Stimulated activated CD4-positive, alpha-beta T cell treated with anti-CD3 and anti-CD28 coated beads, Interleukin-4, amount 100 ng/mL, for 1 hour (primary cell): ENCODE measurements at regions not wholly inside any gene's neighbourhood (a gene's known extent, or its start where the extent isn't known, plus 50 kb on each side); places are given as distances from the start of the nearest gene placed in this dataset.

Source experiments
- DNase-seq: peaks from one replicate; pipeline ENCODE4 v3.0.0-alpha.2; 2020

DNA sequence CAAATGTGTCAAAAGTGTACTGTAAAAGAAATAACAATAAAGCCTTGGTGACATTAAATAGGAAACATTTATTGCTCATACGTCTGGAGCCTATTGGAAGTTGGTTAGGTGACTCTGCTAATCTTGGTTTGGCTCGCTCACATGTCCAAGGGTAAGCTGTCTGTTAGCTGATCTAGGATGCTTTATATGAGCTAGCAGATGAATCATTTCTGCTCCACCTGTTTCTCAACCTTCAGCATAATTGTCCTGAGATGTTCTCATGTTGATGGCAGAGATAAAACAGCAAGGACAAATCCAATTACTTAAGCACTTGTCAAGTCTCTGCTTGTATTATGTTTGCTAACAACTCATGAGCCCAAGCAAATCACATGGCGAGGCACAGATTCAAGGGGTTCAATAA, 56.0 kb upstream of the CD53 start:
- no peak for DNase-seq

DNA sequence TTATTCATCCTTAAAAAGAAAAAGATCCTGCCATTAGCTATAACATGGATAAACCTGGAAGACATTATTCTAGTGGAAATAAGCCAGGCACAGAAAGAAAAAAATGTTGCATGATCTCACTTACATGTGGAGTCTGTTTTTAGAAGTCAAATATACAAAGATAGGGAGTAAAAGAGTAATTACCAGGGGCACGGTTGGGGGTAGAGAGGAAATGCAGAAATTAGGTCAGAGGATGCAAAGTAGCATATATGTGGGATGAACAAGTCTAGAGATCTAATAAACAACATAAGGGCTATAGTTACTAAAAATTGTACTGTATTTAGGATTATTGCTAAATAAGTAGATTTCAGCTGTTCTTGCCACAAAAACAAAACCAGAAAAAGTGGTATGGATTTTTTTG, 61.4 kb upstream of the CD53 start:
- DNase-seq, result no peak

- DNase-seq, result no peak
Measured at GRCh38 chr1:110800079-110800478, 72.9 kb upstream of the CD53 start.

GRCh38 chr1:110798691-110799256, 74.2 kb upstream of the CD53 start:
- DNase-seq, result no peak

DNA sequence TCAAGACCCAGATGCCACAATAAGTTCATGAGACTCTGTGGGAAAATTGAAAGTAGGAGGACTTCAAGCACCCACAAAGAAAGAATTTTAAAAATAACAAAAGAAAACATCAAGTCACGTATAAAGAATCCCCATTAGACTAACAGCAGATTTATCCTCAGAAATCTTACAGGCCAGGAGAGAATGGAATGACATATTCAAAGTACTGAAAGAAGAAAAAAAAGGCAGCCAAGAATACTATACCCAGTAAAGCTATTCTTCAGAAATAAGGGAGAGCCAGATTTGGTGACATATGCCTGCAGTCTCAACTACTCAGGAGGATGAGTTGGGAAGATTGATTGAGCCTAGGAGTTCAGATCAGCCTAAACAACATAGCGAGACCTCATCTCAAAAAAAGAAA, 84.3 kb upstream of the CD53 start:
- DNase-seq, result no peak

DNA sequence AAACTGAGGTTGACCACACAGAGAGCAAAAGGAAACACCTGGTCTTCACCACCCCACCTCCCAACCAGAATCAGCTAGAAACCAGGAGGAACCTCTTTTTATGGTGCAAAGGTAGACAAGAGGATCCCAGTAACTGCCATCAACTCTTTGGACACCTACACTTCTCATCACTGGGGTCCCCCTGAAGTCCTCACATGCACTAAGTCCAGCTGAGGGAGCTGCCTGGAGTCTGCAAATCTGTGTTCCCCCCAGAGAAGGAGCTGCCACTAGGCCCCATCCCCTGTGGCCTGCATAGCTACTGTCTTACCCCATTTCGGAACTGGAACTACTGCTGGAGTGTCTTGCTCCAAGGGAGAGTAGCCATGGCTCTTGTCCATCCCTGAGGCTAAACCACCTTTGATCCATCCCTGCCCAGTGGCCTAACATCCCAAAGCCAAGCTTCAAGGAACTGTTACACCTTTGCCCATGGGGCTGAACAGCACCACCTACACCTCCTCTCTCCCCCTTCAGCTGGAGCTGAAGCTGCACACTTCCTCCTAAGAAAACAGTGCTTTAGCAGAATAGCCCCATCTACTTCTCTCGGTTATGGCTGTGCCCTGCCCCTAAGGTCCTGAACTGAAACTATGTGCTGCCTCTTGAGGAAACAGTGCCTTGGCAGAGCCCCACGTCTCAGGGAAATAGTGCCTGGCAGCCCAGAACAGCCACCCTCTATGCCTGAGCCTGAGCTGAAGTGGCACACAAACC, 85.4 kb upstream of the CD53 start:
- no peak for DNase-seq

DNA sequence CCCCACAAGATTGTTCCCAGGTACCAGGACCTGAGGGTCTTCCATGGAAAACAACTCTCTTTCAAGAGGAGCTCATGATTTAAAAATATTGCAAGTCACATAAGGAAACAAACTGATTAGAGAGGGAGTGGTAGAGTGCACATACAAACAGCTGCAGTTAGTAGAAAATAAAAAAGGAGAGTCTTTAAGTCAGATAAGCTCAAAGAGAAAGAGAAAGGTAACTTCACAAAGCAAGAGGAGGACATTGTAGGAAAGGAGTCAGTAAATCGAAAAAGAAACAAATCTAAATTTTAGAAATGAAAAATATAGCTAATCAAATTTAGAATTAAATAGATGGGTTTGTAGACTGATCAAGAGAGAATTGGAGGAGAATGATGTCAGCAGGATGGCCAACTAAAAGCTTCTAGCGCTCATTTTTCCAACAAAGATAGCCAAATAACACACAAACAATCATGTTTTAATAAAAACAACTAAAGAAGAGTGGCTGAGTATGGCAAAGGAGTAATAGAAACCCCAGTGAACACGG, 86.1 kb upstream of the CD53 start:
- DNase-seq, result no peak

DNA sequence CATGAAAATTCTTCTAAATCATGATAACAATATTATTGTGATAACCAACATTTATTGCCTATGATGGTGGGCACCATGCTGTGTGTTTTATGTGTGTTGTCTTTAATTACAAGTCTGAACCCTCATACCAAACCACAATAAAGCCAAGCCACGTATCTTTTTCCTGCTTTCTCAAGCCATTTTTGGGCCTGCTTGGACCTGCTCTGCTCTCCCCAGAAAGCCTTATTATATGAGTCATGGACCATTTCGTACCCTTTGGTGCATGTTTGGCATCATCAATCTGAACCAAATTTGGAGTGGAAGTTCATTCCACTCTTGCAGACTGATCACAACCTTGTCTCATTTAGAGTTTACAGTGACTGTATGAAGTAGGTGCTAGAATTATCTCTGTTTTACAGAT, 87.3 kb upstream of the CD53 start:
- DNase-seq, result no peak

- DNase-seq, result no peak
Measured at GRCh38 chr1:110785055-110785454, 87.9 kb upstream of the CD53 start.

DNA sequence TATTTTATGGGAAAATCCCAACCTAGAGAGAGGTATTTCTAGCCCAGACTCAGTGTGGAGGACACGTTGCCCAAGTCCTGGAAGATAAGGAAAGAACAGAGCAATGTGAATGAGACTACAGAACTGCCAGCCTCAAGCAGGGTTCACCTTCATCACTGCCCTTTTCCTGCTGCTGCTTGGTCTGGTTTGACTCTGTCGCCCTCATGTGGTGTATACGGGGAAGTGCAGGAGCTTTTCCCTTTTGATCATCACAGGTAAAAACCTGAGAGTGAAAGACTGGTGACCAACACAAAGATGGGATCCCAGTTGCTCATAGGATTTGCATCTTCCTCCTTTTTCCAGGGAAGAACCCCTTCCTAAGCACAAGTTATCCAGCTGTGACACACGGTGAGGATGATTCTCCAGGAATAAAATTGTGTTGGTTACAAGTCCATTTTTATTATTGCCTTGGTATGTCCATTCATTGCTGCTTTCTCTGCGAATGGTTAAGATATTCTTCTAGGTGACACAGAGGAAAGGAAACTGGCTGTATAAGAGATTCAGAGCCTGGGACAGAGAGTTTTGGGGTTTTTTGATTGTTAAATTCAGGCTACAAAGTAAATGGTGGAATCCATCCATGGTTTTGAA, 89.5 kb upstream of the CD53 start:
- DNase-seq, result peak; percentile 31

- no peak for DNase-seq
Measured at GRCh38 chr1:110781525-110781924, 91.4 kb upstream of the CD53 start.

GRCh38 chr1:110780600-110781484, 92.1 kb upstream of the CD53 start:
- DNase-seq, result peak; percentile 59

DNA sequence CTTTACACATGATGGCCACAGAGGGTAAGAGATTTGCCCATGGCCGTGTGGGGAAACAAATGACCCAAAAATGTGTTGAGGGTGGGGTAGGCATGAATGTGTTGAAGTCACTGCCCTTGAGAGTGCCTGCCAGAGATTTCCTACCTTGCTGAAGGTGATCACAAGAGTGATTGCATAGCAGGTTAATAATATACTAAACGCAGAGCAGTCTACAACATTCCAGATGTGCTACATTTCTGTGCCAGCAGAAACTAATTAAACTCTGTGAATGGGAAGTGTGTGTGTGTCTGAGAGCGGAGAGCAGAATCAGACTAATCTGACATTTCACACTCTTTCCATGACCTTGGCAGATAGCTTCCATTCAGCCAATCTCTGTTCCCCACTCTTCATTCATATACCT, 93.3 kb upstream of the CD53 start:
- no peak for DNase-seq

GRCh38 chr1:110778821-110779220, 94.1 kb upstream of the CD53 start:
- no peak for DNase-seq

DNA sequence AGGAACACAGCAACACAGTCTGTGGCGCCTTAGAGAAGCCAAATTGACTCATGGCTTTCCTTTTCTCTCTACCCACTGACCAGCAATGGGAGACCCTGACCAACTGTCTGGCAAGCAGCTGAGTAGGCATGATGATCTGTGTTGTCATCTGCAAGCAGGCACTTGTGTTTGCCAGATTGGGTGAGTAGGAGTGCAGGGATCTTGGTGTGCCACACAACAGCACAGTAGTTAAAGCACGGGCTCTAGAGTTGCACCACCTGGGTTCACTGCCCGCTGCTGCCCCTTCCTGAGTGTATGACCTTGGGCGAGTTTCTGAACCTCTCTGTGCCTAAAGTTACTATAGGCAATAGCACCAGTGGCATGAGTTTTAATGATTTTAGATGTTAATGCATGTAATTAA, 95.7 kb upstream of the CD53 start:
- no peak for DNase-seq

DNA sequence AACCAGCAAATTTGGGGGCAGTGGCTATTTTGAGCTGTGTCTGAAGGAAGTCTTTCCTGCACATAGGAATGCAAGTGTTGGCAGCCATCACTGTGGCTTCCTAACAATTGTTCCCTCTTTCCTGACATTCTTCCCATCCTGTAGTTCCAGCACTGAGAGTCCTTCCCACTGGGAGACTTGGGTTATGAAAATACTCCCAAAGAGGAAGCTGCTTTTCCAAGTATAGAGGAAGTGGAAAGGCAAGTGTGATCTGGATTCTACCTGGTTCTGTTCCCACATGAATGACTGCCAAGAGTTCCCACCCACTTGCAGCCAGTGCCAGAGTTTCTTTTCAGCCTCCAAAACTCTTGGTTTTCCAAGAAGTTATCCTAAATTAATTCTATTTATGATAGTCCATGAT, 98.5 kb upstream of the CD53 start:
- DNase-seq, result no peak

- DNase-seq, result no peak
Measured at GRCh38 chr1:110773813-110774212, 99.1 kb upstream of the KCNA3 start.

DNA sequence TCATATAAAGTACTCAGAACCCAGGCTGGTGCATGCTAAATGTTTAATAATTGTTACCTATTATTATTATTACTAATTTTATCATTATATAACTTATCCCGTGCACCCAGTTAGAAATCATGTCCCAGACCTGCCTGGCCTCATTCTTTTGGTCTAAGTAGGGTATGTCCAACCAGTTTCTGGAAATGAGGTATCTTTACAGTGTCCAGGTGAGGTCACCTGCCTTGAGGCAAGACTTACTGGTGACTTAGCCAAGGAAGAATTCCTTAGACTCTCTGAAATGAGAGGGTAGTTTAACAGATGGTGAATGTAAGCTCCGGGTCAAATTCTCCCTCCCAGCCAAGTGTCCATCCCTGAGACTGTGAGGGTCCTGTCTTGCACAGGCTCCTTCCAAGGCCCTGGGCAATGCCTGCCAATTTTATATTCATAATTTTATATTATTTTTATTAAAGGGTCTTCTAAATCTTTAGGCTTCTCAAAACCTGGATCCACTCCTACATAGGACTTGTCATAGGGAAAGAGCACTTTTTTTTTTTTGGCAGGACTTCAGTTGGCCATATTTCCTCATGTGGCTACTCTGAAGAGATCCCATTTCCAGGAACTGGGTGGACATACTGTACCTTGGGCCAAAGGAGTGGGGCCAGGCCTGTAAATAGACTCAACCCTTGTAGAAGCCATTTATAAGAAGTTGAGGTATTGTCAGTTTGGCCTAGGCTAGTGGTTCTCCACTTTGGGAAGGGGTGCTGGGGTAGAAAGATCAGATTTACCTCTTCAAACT, 96.7 kb upstream of the KCNA3 start:
- DNase-seq, result no peak

DNA sequence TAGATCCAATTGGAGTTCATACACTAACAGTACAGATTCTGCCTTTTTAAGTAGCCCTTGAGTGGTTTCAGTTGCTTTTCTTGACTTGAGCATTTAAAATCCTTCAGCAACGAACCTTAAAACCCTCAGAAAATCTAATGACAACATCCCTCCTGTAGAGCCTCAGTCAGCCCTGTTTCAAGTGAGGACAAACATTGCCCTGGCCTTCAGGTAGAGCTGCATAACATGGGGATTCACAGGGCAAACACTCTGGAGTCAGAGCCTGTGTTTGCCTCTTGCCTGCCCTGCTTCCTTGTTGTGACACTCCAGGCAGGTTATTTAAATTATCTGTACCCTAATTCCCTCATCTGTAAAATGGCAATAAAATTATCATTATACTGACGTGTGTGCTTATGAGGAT, 96.1 kb upstream of the KCNA3 start:
- no peak for DNase-seq

- no peak for DNase-seq
Measured at GRCh38 chr1:110768605-110769004, 93.9 kb upstream of the KCNA3 start.

GRCh38 chr1:110766336-110766647, 91.6 kb upstream of the KCNA3 start:
- DNase-seq, result no peak

DNA sequence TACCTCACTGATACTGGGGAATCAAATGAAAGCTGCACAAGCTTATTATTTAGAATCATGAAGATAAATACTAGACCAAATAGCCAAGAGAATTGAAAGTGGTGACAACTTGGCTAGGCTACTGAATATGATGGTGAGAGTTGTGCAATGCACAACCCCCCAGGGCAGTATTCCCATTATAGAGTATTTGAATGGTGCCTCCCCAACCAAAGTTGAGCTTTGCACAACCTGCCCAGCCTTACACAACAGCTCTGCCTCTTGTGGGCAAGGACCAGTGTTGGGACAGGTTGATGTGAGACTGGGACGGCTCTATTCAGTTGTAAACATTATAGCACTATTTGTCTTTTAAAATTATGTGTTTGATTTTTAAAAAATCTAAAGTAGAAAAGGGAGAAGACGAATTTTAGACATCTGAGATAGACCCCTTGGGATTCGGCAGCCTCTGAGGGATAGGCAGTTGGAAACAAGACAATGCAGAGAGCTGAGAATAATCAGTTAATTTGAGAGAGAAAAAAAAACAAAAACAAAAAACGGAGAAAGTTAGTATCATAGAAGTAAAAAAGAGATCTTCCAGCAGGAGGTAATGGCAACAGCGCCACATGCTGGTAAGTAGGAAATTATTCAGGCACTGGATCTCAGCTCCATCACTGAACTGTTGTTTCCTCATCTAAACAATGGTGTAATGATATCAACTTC, 91.0 kb upstream of the KCNA3 start:
- peak; percentile 34 for DNase-seq
